Fibroblast of lung (primary cell): ENCODE measurements at regions not wholly inside any gene's neighbourhood (a gene's known extent, or its start where the extent isn't known, plus 50 kb on each side); places are given as distances from the start of the nearest gene placed in this dataset.

Source experiments
- CTCF ChIP-seq, 2 donors: IDR thresholded peaks in 1 of 2; conservative IDR thresholded peaks in 1 of 2; 1 replicate in 1 of 2; 2 replicates in 1 of 2; pipeline ENCODE4 v1.5.1; 2011 to 2012; ENCODE audit warnings: low read length in 2 of 2, control low read depth in 1 of 2, inconsistent platforms in 1 of 2, low read depth in 1 of 2, mild to moderate bottlenecking in 1 of 2
- EZH2 ChIP-seq: IDR thresholded peaks from 2 replicates; pipeline ENCODE4 v1.5.1; 2012; ENCODE audit warnings: low read length, control low read depth, mild to moderate bottlenecking; ENCODE audit errors: missing control alignments

GRCh38 chr4:1537410-1538095, 131.3 kb upstream of the NKX1-1 start:
- TF ChIP-seq CTCF (conservative IDR thresholded peaks at IDR 0.05 in 1 of 2, IDR thresholded peaks at IDR 0.05 in 1 of 2; ENCODE audit: low read depth in 1 of 2, low read length in 2 of 2) (no peak), EZH2 (no peak)
